ENCODE measurements at regions not wholly inside any gene's neighbourhood (a gene's known extent, or its start where the extent isn't known, plus 50 kb on each side); places are given as distances from the start of the nearest gene placed in this dataset.

- no peak overlapping the region for H3K4me3 ChIP-seq (ENCODE audit: low read length)
- H2AFZ ChIP-seq (ENCODE audit: low read length): no peak overlapping the region
- H3K36me3 ChIP-seq (replicated peaks; ENCODE audit: insufficient read depth, low read length): no peaks in the 10 kb centered on the region
- H3K9me3 ChIP-seq (replicated peaks; ENCODE audit: insufficient read depth, low read length): no peaks in the 10 kb centered on the region
- no peak for DNase-seq
- H3K9ac ChIP-seq (ENCODE audit: low read length): no peak overlapping the region
- no peak overlapping the region for H3K4me2 ChIP-seq (ENCODE audit: low read depth, low read length)
- H3K27ac ChIP-seq (ENCODE audit: low read length): no peak overlapping the region
- H3K27me3 ChIP-seq (replicated peaks; ENCODE audit: insufficient read depth, low read length): peaks cover 41% of the 10 kb centered on the region
- no peak for TF ChIP-seq CTCF (IDR thresholded peaks at IDR 0.05; ENCODE audit: low read length)
- no peak for TF ChIP-seq EZH2phosphoT487 (IDR thresholded peaks at IDR 0.05; ENCODE audit: low read length)
- no peaks in the 10 kb centered on the region for H4K20me1 ChIP-seq (ENCODE audit: insufficient read depth, low read length)
- no peaks in the 10 kb centered on the region for H3F3A ChIP-seq (ENCODE audit: insufficient read depth, low read length)
- no peaks in the 10 kb centered on the region for H3K79me2 ChIP-seq (ENCODE audit: low read length)
- H3K9me2 ChIP-seq (replicated peaks; ENCODE audit: insufficient read depth, low read length): no peaks in the 10 kb centered on the region
- H3K4me1 ChIP-seq (ENCODE audit: low read length): no peaks in the 10 kb centered on the region
Measured at GRCh38 chr19:30174791-30175190, 197.4 kb upstream of the ZNF536 start.

GRCh38 chr19:30175987-30176386, 196.2 kb upstream of the ZNF536 start:
- Histone ChIP-seq H3K9me3 (replicated peaks; ENCODE audit: insufficient read depth, low read length) (no peaks in the 10 kb centered on the region), H3K27ac (ENCODE audit: low read length) (no peak overlapping the region), H2AFZ (ENCODE audit: low read length) (no peak overlapping the region), H3K4me2 (ENCODE audit: low read depth, low read length) (no peak overlapping the region), H3K9me2 (replicated peaks; ENCODE audit: insufficient read depth, low read length) (no peaks in the 10 kb centered on the region), H3F3A (ENCODE audit: insufficient read depth, low read length) (no peaks in the 10 kb centered on the region), H3K27me3 (replicated peaks; ENCODE audit: insufficient read depth, low read length) (peaks cover 41% of the 10 kb centered on the region), H4K20me1 (ENCODE audit: insufficient read depth, low read length) (no peaks in the 10 kb centered on the region), H3K36me3 (replicated peaks; ENCODE audit: insufficient read depth, low read length) (no peaks in the 10 kb centered on the region), H3K9ac (ENCODE audit: low read length) (no peak overlapping the region), H3K79me2 (ENCODE audit: low read length) (no peaks in the 10 kb centered on the region), H3K4me1 (ENCODE audit: low read length) (no peaks in the 10 kb centered on the region), H3K4me3 (ENCODE audit: low read length) (no peak overlapping the region)
- TF ChIP-seq EZH2 (optimal IDR thresholded peaks at IDR 0.05; ENCODE audit: low read depth, low read length) (no peak), CTCF (IDR thresholded peaks at IDR 0.05; ENCODE audit: low read length) (no peak), EZH2phosphoT487 (IDR thresholded peaks at IDR 0.05; ENCODE audit: low read length) (no peak)
- no peak for DNase-seq

- H3K36me3 ChIP-seq (replicated peaks; ENCODE audit: insufficient read depth, low read length): no peaks in the 10 kb centered on the region
- no peak overlapping the region for H3K4me3 ChIP-seq (ENCODE audit: low read length)
- no peak overlapping the region for H3K9ac ChIP-seq (ENCODE audit: low read length)
- no peak for DNase-seq
- H3K9me3 ChIP-seq (replicated peaks; ENCODE audit: insufficient read depth, low read length): no peaks in the 10 kb centered on the region; the same call in 1 of the 2 replicates
- TF ChIP-seq CTCF (IDR thresholded peaks at IDR 0.05; ENCODE audit: low read length) (no peak), EZH2 (optimal IDR thresholded peaks at IDR 0.05; ENCODE audit: low read depth, low read length) (no peak)
- no peaks in the 10 kb centered on the region for H3K4me1 ChIP-seq (ENCODE audit: low read length)
- H4K20me1 ChIP-seq (ENCODE audit: insufficient read depth, low read length): no peaks in the 10 kb centered on the region
- H2AFZ ChIP-seq (ENCODE audit: low read length): no peak overlapping the region
- H3K4me2 ChIP-seq (ENCODE audit: low read depth, low read length): no peak overlapping the region
- peaks cover 25% of the 10 kb centered on the region for H3K27me3 ChIP-seq (replicated peaks; ENCODE audit: insufficient read depth, low read length)
- no peaks in the 10 kb centered on the region for H3K9me2 ChIP-seq (replicated peaks; ENCODE audit: insufficient read depth, low read length)
- H3K27ac ChIP-seq (ENCODE audit: low read length): no peak overlapping the region
- no peaks in the 10 kb centered on the region for H3F3A ChIP-seq (ENCODE audit: insufficient read depth, low read length)
- no peaks in the 10 kb centered on the region for H3K79me2 ChIP-seq (ENCODE audit: low read length)
Measured at GRCh38 chr19:30178721-30179402, 193.3 kb upstream of the ZNF536 start.

All from MM.1S (cell line).